Fibroblast of skin of back (primary cell): ENCODE measurements at regions not wholly inside any gene's neighbourhood (a gene's known extent, or its start where the extent isn't known, plus 50 kb on each side); places are given as distances from the start of the nearest gene placed in this dataset.
"Not testable (repeated sequence)": the region's sequence is repeated elsewhere in the genome, so short reads cannot be mapped to it uniquely, and the experiment has no call there.

ENCODE experiments used
- DNase-seq: peaks from one replicate; pipeline ENCODE4 v3.0.0-alpha.2; 2013

- no peak for DNase-seq
These were observed 361.7 kb upstream of the SEMA3C start for GRCh38 chr7:81280531-81280930.

GRCh38 chr7:81277691-81278090 is 358.8 kb upstream of the SEMA3C start:
- DNase-seq: no peak

- no peak for DNase-seq
These were observed 354.9 kb upstream of the SEMA3C start for GRCh38 chr7:81273601-81274397.

GRCh38 chr7:81272176-81272575 is 353.3 kb upstream of the SEMA3C start:
- no peak for DNase-seq

- DNase-seq: no peak
These were observed 349.7 kb upstream of the SEMA3C start for GRCh38 chr7:81268551-81268950.

- DNase-seq: no peak
These were observed 348.7 kb upstream of the SEMA3C start for GRCh38 chr7:81267508-81267907.

- no peak for DNase-seq
These were observed 345.3 kb upstream of the SEMA3C start for GRCh38 chr7:81264116-81264515.

GRCh38 chr7:81260152-81260551 is 341.3 kb upstream of the SEMA3C start:
- no peak for DNase-seq

GRCh38 chr7:81256991-81257390 is 338.1 kb upstream of the SEMA3C start:
- DNase-seq: no peak

GRCh38 chr7:81248420-81248819 is 329.6 kb upstream of the SEMA3C start:
- DNase-seq: peak; percentile 44

- not testable (repeated sequence) for DNase-seq
These were observed 328.5 kb upstream of the SEMA3C start for GRCh38 chr7:81247364-81247763.

- DNase-seq: no peak
These were observed 326.5 kb upstream of the SEMA3C start for GRCh38 chr7:81245353-81245752.

- DNase-seq: peak; percentile 17
These were observed 325.4 kb upstream of the SEMA3C start for GRCh38 chr7:81244224-81244623.

GRCh38 chr7:81236560-81236959 is 317.7 kb upstream of the SEMA3C start:
- no peak for DNase-seq

- DNase-seq: no peak
These were observed 317.1 kb upstream of the SEMA3C start for GRCh38 chr7:81235997-81236396.

GRCh38 chr7:81234896-81235295 is 316.0 kb upstream of the SEMA3C start:
- DNase-seq: no peak

- no peak for DNase-seq
These were observed 314.5 kb upstream of the SEMA3C start for GRCh38 chr7:81233208-81233940.

GRCh38 chr7:81232084-81232799 is 313.4 kb upstream of the SEMA3C start:
- no peak for DNase-seq

- no peak for DNase-seq
These were observed 312.5 kb upstream of the SEMA3C start for GRCh38 chr7:81231301-81231838.

GRCh38 chr7:81226234-81226633 is 307.4 kb upstream of the SEMA3C start:
- no peak for DNase-seq

GRCh38 chr7:81222692-81223091 is 303.8 kb upstream of the SEMA3C start:
- not testable (repeated sequence) for DNase-seq

- no peak for DNase-seq
These were observed 302.8 kb upstream of the SEMA3C start for GRCh38 chr7:81221527-81222217.
